HG03439 (cell line): ENCODE measurements at regions not wholly inside any gene's neighbourhood (a gene's known extent, or its start where the extent isn't known, plus 50 kb on each side); places are given as distances from the start of the nearest gene placed in this dataset.
"Not testable (repeated sequence)": the region's sequence is repeated elsewhere in the genome, so short reads cannot be mapped to it uniquely, and the experiment has no call there.

Experiments used
- ATAC-seq: cut with Tn5 transposase; IDR thresholded peaks from one replicate; pipeline ENCODE4 v1.9.1; 2021; ENCODE audit warnings: mild to moderate bottlenecking, moderate library complexity; ENCODE audit not compliant: unreplicated experiment

DNA sequence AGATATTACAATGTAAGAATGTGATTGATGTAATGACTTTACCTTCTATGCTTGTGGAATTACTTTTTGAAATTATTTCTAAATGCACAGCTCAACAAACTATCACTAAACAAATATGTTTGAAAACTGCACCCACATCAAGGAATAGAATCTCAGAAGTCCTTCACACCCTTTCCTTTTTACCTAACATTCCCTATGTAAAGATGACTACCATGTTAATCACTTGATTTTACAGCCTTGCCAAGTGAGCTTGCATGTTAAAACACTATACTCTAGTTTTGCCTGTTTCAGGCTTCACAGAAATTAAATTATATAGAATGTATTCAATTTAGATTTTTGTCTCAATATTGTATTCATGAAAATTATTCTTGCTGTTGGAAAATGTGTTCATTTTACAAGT is 1169.4 kb upstream of the CELF2 start:
- ATAC-seq = no peak

GRCh38 chr10:9848981-9849380 is 1168.7 kb upstream of the CELF2 start:
- no peak for ATAC-seq

DNA sequence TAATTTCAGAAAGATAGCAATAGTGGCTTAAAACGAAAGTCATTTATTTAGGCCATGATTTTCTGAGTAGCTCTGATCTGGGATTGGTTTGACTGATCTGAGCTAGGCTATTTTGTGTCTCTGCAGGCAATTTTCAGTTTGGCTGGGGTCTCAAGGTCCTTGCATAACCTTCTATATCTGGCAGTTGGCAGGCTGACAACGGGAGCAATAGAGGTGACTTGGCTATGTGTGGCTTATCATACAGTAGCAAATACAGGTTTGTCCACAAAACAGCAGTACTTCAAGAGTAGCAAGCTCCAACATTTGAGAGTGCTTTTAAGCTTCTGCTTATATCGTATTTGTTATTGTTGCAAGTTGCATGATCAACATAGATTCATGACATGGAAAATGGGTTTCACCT is 1167.3 kb upstream of the CELF2 start:
- no peak for ATAC-seq

DNA sequence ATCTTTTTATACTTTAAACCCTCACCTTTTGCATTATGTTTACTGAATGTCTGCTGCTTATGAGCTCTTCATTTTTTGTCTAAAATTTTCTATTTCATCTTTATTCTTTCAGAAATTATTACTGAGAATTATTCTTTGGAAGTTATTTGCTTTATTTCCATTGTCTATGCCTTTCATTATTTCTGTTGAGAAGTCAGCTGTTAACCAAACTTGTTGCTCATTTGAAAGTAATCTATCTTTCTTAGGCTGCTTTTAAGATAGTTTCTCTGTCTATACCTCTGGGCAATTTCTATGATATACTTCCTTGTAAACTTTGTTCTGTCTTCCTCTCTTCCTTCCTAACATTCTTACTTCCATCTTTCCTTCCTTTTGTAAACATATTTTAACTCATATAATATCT is 1165.9 kb upstream of the CELF2 start:
- ATAC-seq = no peak

- no peak for ATAC-seq
These were observed 1164.0 kb upstream of the CELF2 start for GRCh38 chr10:9853405-9854355.

GRCh38 chr10:9855451-9855850 is 1162.2 kb upstream of the CELF2 start:
- ATAC-seq = not testable (repeated sequence)

DNA sequence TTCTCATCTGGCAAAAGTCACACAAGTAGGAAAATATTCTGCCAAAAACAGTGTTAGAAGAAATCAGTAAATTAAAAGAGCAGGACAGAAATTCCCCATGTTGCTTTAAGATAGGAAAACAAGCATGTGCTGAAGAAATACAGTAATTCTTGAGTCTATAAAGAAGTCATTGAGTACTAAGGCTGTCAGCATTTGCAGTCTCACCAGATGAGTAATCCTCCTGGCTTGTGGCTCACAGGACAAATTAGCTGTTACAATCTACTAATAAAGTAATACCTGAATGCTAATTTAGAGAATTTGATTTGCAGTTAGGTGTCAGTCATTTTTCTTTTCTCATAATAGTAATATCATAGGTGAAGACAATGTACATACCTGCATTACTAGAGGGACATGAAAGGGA is 1158.9 kb upstream of the CELF2 start:
- no peak for ATAC-seq

DNA sequence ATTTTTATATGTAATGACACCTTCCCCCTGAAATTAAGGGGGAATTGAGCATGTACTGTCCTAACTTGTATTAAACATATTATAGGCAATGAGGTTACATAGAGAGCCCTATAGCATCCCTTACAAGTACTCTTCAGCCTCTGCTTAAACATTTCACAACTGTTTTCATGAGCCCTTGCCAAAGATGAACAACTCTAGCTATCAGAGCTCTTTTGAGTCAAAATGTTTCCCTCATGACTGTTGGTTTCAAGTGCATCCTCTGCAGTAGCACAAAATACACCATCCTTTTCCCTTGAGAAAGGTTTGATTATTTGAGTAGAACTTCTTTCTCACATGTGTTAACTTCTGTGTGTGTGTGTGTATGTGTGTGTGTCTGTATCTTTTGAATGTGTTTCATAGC is 1157.6 kb upstream of the CELF2 start:
- no peak for ATAC-seq

DNA sequence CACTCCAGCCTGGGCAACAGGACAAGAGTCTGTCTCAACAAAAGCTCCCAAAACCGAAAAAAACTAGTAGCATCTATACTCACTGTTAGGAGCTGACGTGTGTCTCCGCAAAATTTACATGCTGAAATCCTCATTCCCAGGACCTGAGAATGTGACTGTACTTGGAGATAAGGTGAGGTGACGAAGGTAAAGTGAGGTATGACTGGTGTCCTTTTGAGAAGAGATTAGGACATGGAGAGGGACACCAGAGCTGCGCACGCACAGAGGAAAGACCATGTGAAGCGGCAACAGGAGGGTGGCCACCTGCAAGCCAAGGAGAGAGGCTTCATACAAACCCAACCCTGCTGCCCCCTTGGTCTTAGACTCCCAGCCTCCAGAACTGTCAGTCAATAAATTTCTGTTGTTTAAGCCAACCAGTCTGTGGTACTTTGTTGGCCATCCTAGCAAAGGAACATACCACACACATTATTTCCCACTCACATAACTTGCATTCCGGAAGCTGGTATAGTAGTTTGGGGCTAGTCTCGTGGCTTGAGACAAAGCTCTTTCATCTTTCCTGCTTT is 1154.0 kb upstream of the CELF2 start:
- no peak for ATAC-seq

GRCh38 chr10:9868499-9868898 is 1149.2 kb upstream of the CELF2 start:
- ATAC-seq = no peak

- ATAC-seq = no peak
These were observed 1148.5 kb upstream of the CELF2 start for GRCh38 chr10:9869205-9869604.

GRCh38 chr10:9869606-9870176 is 1148.0 kb upstream of the CELF2 start:
- ATAC-seq = no peak

- ATAC-seq = no peak
These were observed 1142.3 kb upstream of the CELF2 start for GRCh38 chr10:9875353-9875752.

DNA sequence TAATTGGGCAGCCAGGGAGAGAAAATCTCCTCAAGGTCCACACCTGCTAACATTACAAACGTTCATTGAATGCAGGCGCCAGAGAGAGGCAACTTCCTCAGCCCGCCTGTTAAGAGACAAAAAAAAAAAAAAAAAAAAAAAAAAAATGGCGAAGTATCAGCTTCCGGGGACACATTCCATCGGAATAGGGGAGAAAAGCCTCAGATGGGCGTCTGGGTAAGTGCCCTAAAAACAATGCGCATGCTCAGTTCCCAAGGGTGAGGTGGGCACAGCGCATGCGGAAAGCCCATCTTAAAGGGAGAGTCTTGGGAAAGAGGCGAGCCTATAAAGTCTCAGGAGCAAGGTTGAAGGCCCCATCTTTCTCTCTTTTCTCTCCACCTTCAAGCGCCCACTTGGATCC is 1139.7 kb upstream of the CELF2 start:
- no peak for ATAC-seq

- ATAC-seq = no peak
These were observed 1139.3 kb upstream of the CELF2 start for GRCh38 chr10:9878383-9878782.

DNA sequence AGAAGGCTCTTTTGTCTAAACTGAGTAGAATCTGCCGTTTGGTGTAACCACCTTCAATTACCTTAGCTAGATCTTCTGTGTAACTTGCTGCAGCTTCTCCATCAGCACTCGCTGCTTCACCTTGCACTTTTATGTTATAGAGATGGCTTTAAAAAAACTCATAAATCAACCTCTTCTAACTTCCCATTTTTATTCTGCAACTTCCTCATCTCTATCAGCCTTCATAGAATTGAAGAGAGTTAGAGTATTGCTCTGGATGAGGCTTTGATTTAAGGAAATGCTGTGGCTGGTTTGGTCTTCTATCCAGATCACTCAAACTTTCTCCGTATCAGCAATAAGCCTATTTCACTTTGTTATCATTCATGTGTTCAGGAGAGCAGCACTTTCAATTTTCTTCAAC is 1131.9 kb upstream of the CELF2 start:
- no peak for ATAC-seq

DNA sequence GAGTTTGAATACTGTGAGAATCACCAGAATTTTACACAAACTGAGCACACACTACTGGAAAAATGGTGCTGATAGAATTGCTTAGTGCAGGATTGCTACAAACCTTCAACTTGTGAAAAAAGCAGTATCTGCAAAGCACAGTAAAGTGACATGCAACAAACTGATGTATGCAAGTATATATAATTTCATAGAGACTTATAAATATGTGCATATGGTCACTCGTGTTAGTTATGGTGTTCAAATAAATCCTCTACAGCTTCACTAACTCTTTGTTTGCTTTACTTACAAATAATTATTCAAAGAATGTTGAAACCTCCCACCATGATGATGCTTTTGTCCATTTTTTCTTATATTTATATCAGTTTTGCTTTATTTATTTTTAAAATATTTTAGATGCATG is 1130.9 kb upstream of the CELF2 start:
- ATAC-seq = no peak

- ATAC-seq = no peak
These were observed 1122.2 kb upstream of the CELF2 start for GRCh38 chr10:9895453-9895852.

GRCh38 chr10:9895981-9896380 is 1121.7 kb upstream of the CELF2 start:
- no peak for ATAC-seq

DNA sequence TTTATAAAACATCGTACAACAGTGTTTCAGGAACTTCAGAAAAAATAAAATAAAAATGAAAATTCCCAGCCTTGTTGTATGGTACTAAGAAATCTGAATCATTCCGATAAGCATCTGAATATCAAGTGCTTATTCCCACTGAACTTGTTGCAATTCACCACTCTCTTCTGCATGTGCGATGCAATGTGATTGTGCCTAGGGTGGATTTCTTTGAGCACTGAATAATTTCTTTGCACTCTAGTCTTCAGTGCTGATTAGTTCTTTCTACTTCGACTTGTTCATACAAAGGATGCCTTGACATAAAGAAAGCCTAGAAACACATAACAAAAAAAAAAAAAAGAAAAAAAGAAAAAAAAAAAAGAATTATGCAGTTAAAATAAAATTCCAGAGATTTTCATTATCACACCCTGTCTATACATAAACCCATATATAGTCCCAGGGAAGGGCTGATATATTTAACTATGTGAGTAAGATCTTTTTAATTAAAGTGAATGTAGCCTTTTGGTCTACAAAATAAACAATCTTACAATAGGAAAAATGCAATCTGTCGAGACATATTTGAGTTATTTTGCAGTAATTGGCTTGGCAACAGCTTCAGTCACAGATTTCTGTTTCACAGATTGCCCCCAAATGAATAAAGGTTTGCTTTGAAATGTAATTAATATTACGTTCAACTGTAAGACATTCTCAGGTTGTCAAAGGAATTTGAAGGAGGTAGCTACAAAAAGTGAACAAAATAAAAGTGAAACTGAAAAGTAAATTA is 1118.9 kb upstream of the CELF2 start:
- no peak for ATAC-seq

- no peak for ATAC-seq
These were observed 1116.9 kb upstream of the CELF2 start for GRCh38 chr10:9900751-9901150.
